Astrocyte of the cerebellum (primary cell): ENCODE measurements at regions not wholly inside any gene's neighbourhood (a gene's known extent, or its start where the extent isn't known, plus 50 kb on each side); places are given as distances from the start of the nearest gene placed in this dataset.

ENCODE experiments used
- DNase-seq: peaks from one replicate; pipeline ENCODE4 v3.0.0-alpha.2; 2011; ENCODE audit warnings: low read depth
- H3K4me3 ChIP-seq: 2 replicates; pipeline ENCODE4 v1.5.1; 2011; ENCODE audit warnings: mild to moderate bottlenecking, low read depth, low read length, moderate library complexity
- CTCF ChIP-seq: IDR thresholded peaks from 2 replicates; pipeline ENCODE4 v1.5.1; 2012; ENCODE audit warnings: low read length, low read depth, moderate library complexity, mild to moderate bottlenecking; ENCODE audit errors: missing control alignments
- in situ Hi-C: cut with HindIII; loops from 2 replicates; pipeline ENCODE4 v1.10.0; 2017; ENCODE audit warnings: low sequenced_read_pairs

GRCh38 chr14:83314764-83315163 lies 1781.1 kb upstream of the SEL1L start:
- in situ Hi-C loops: no loop called here
- no peak overlapping the region for H3K4me3 ChIP-seq
- TF ChIP-seq CTCF: no peak
- DNase-seq: no peak

- H3K4me3 ChIP-seq: no peak overlapping the region
- in situ Hi-C loops: no loop called here
- no peak for TF ChIP-seq CTCF
- DNase-seq: no peak
These were observed 1782.7 kb upstream of the SEL1L start for GRCh38 chr14:83316356-83316755.

GRCh38 chr14:83320837-83321236 lies 1787.2 kb upstream of the SEL1L start:
- in situ Hi-C loops: no loop called here
- no peak for DNase-seq
- H3K4me3 ChIP-seq: no peak overlapping the region
- no peak for TF ChIP-seq CTCF

- no peak for TF ChIP-seq CTCF
- in situ Hi-C loops: no loop called here
- no peak for DNase-seq
- H3K4me3 ChIP-seq: no peak overlapping the region
These were observed 1797.9 kb upstream of the SEL1L start for GRCh38 chr14:83331513-83331912.

GRCh38 chr14:83342590-83342989 lies 1808.9 kb upstream of the SEL1L start:
- H3K4me3 ChIP-seq: no peak overlapping the region
- in situ Hi-C loops: no loop called here
- DNase-seq: no peak
- TF ChIP-seq CTCF: no peak

GRCh38 chr14:83347874-83348273 lies 1814.2 kb upstream of the SEL1L start:
- no peak overlapping the region for H3K4me3 ChIP-seq
- DNase-seq: no peak
- in situ Hi-C loops: no loop called here
- no peak for TF ChIP-seq CTCF

GRCh38 chr14:83355609-83356008 lies 1822.0 kb upstream of the SEL1L start:
- in situ Hi-C loops: no loop called here
- no peak overlapping the region for H3K4me3 ChIP-seq
- TF ChIP-seq CTCF: no peak
- DNase-seq: no peak
